IPS-18c (cell line): ENCODE measurements at regions not wholly inside any gene's neighbourhood (a gene's known extent, or its start where the extent isn't known, plus 50 kb on each side); places are given as distances from the start of the nearest gene placed in this dataset.

ENCODE experiments used
- H3K4me3 ChIP-seq: 2 replicates; pipeline ENCODE4 v1.7.0; 2013; ENCODE audit warnings: low read depth, mild to moderate bottlenecking, low read length, moderate library complexity; ENCODE audit not compliant: insufficient read depth
- H3K9me3 ChIP-seq: one replicate; pipeline ENCODE4 v1.6.1; 2013; ENCODE audit warnings: mild to moderate bottlenecking, low read length, moderate library complexity; ENCODE audit not compliant: control insufficient read depth, insufficient read depth

GRCh38 chr17:70230850-70231640, 61.7 kb downstream of the KCNJ2 start:
- Histone ChIP-seq H3K4me3 (no peak overlapping the region), H3K9me3 (peaks cover 3% of the 10 kb centered on the region)

- Histone ChIP-seq H3K4me3 (no peak overlapping the region), H3K9me3 (peaks cover 3% of the 10 kb centered on the region)
These were observed 63.1 kb downstream of the KCNJ2 start for GRCh38 chr17:70232466-70232865.

- no peak overlapping the region for H3K4me3 ChIP-seq
- H3K9me3 ChIP-seq = peaks cover 3% of the 10 kb centered on the region
These were observed 65.9 kb downstream of the KCNJ2 start for GRCh38 chr17:70235252-70235651.

- H3K9me3 ChIP-seq = no peaks in the 10 kb centered on the region
- no peak overlapping the region for H3K4me3 ChIP-seq
These were observed 68.9 kb downstream of the KCNJ2 start for GRCh38 chr17:70238228-70238627.

- Histone ChIP-seq H3K9me3 (no peaks in the 10 kb centered on the region), H3K4me3 (no peak overlapping the region)
These were observed 69.3 kb downstream of the KCNJ2 start for GRCh38 chr17:70238646-70239045.

- H3K9me3 ChIP-seq = no peaks in the 10 kb centered on the region
These were observed 70.1 kb downstream of the KCNJ2 start for GRCh38 chr17:70239391-70239826.

GRCh38 chr17:70241071-70241470, 71.7 kb downstream of the KCNJ2 start:
- Histone ChIP-seq H3K4me3 (no peak overlapping the region), H3K9me3 (no peaks in the 10 kb centered on the region)

More at GRCh38 chr17:70239391-70239826, 70.1 kb downstream of the KCNJ2 start:
- H3K4me3 ChIP-seq = no peak overlapping the region

GRCh38 chr17:70242781-70243437, 73.6 kb downstream of the KCNJ2 start:
- no peak overlapping the region for H3K4me3 ChIP-seq
- H3K9me3 ChIP-seq = no peaks in the 10 kb centered on the region

- no peak overlapping the region for H3K4me3 ChIP-seq
- no peaks in the 10 kb centered on the region for H3K9me3 ChIP-seq
These were observed 82.4 kb downstream of the KCNJ2 start for GRCh38 chr17:70251706-70252105.

GRCh38 chr17:70254735-70255460, 85.6 kb downstream of the KCNJ2 start:
- Histone ChIP-seq H3K9me3 (no peaks in the 10 kb centered on the region), H3K4me3 (no peak overlapping the region)

GRCh38 chr17:70256751-70257150, 87.4 kb downstream of the KCNJ2 start:
- no peaks in the 10 kb centered on the region for H3K9me3 ChIP-seq

GRCh38 chr17:70258465-70258864, 89.1 kb downstream of the KCNJ2 start:
- Histone ChIP-seq H3K4me3 (no peak overlapping the region), H3K9me3 (no peaks in the 10 kb centered on the region)

More at GRCh38 chr17:70256751-70257150, 87.4 kb downstream of the KCNJ2 start:
- H3K4me3 ChIP-seq = no peak overlapping the region

- no peaks in the 10 kb centered on the region for H3K9me3 ChIP-seq
These were observed 90.1 kb downstream of the KCNJ2 start for GRCh38 chr17:70259400-70259799.

GRCh38 chr17:70261170-70261569, 91.8 kb downstream of the KCNJ2 start:
- H3K9me3 ChIP-seq = no peaks in the 10 kb centered on the region
- no peak overlapping the region for H3K4me3 ChIP-seq

More at GRCh38 chr17:70259400-70259799, 90.1 kb downstream of the KCNJ2 start:
- H3K4me3 ChIP-seq = no peak overlapping the region

- H3K4me3 ChIP-seq = no peak overlapping the region
- no peaks in the 10 kb centered on the region for H3K9me3 ChIP-seq
These were observed 96.1 kb downstream of the KCNJ2 start for GRCh38 chr17:70265471-70265870.

- Histone ChIP-seq H3K4me3 (no peak overlapping the region), H3K9me3 (no peaks in the 10 kb centered on the region)
These were observed 97.1 kb downstream of the KCNJ2 start for GRCh38 chr17:70266394-70266793.

- Histone ChIP-seq H3K9me3 (no peaks in the 10 kb centered on the region), H3K4me3 (no peak overlapping the region)
These were observed 99.1 kb downstream of the KCNJ2 start for GRCh38 chr17:70268383-70268782.

- no peaks in the 10 kb centered on the region for H3K9me3 ChIP-seq
These were observed 101.2 kb downstream of the KCNJ2 start for GRCh38 chr17:70270554-70270953.

More at GRCh38 chr17:70270554-70270953, 101.2 kb downstream of the KCNJ2 start:
- no peak overlapping the region for H3K4me3 ChIP-seq
